GM19239 (cell line): ENCODE measurements at regions not wholly inside any gene's neighbourhood (a gene's known extent, or its start where the extent isn't known, plus 50 kb on each side); places are given as distances from the start of the nearest gene placed in this dataset.
"Not testable (repeated sequence)": the region's sequence is repeated elsewhere in the genome, so short reads cannot be mapped to it uniquely, and the experiment has no call there.

Experiments
- DNase-seq: peaks from one replicate; pipeline ENCODE4 v3.0.0; 2011; ENCODE audit warnings: low spot score; ENCODE audit not compliant: insufficient read length
- FAIRE-seq: peaks from 2 replicates; lab custom pipeline; 2011; peaks lifted over from hg19 to GRCh38; lab: Jason Lieb, UNC

GRCh38 chr14:54226558-54226957 is 170.2 kb upstream of the CDKN3 start:
- DNase-seq, result no peak
- FAIRE-seq, result no peak

GRCh38 chr14:54229136-54229535 is 167.7 kb upstream of the CDKN3 start:
- DNase-seq (no peak), FAIRE-seq (no peak)

- DNase-seq (no peak), FAIRE-seq (no peak)
Observed at GRCh38 chr14:54230645-54231044, 166.2 kb upstream of the CDKN3 start.

GRCh38 chr14:54232735-54233134 is 164.1 kb upstream of the CDKN3 start:
- FAIRE-seq, result no peak
- no peak for DNase-seq

- no peak for FAIRE-seq
- DNase-seq, result no peak
Observed at GRCh38 chr14:54241517-54241916, 155.3 kb upstream of the CDKN3 start.

- DNase-seq, result no peak
- no peak for FAIRE-seq
Observed at GRCh38 chr14:54251356-54251755, 145.5 kb upstream of the CDKN3 start.

GRCh38 chr14:54252072-54252730 is 144.6 kb upstream of the CDKN3 start:
- FAIRE-seq (no peak), DNase-seq (no peak)

- no peak for FAIRE-seq
Observed at GRCh38 chr14:54253195-54253947, 143.4 kb upstream of the CDKN3 start.

GRCh38 chr14:54256156-54256555 is 140.7 kb upstream of the CDKN3 start:
- DNase-seq (no peak), FAIRE-seq (no peak)

More at GRCh38 chr14:54253195-54253947, 143.4 kb upstream of the CDKN3 start:
- no peak for DNase-seq

- DNase-seq (no peak), FAIRE-seq (no peak)
Observed at GRCh38 chr14:54257424-54257823, 139.4 kb upstream of the CDKN3 start.

- FAIRE-seq (no peak), DNase-seq (no peak)
Observed at GRCh38 chr14:54258382-54258781, 138.4 kb upstream of the CDKN3 start.

GRCh38 chr14:54259821-54260220 is 137.0 kb upstream of the CDKN3 start:
- FAIRE-seq (no peak), DNase-seq (no peak)

- FAIRE-seq, result no peak
- DNase-seq, result no peak
Observed at GRCh38 chr14:54261283-54261682, 135.5 kb upstream of the CDKN3 start.

- FAIRE-seq, result not testable (repeated sequence)
Observed at GRCh38 chr14:54266616-54267015, 130.2 kb upstream of the CDKN3 start.

GRCh38 chr14:54267172-54267571 is 129.6 kb upstream of the CDKN3 start:
- DNase-seq (peak; percentile 4), FAIRE-seq (peak; percentile 51)

More at GRCh38 chr14:54266616-54267015, 130.2 kb upstream of the CDKN3 start:
- not testable (repeated sequence) for DNase-seq

- FAIRE-seq, result no peak
- no peak for DNase-seq
Observed at GRCh38 chr14:54275997-54276725, 120.6 kb upstream of the CDKN3 start.

- no peak for DNase-seq
Observed at GRCh38 chr14:54278087-54278486, 118.7 kb upstream of the CDKN3 start.

GRCh38 chr14:54278665-54279295 is 118.0 kb upstream of the CDKN3 start:
- no peak for FAIRE-seq
- no peak for DNase-seq

More at GRCh38 chr14:54278087-54278486, 118.7 kb upstream of the CDKN3 start:
- FAIRE-seq, result no peak

GRCh38 chr14:54282849-54283248 is 114.0 kb upstream of the CDKN3 start:
- no peak for FAIRE-seq
- DNase-seq, result no peak

- FAIRE-seq, result no peak
- no peak for DNase-seq
Observed at GRCh38 chr14:54285030-54285429, 111.8 kb upstream of the CDKN3 start.
